Endothelial cell of umbilical vein (primary cell): ENCODE measurements at regions not wholly inside any gene's neighbourhood (a gene's known extent, or its start where the extent isn't known, plus 50 kb on each side); places are given as distances from the start of the nearest gene placed in this dataset.

ENCODE experiments used
- BruUV-seq: library from RNA; stranded (reverse); fragments of 400-500 nt; replicated peaks from 2 replicates; lab custom pipeline; 2021; lab: Mats Ljungman, UMichigan
- CTCF ChIA-PET: fragments of 300-600, 350-600 bp; sonication (Branson Sonifier 250); formaldehyde crosslinking; loops from one replicate; lab custom pipeline; 2021; ENCODE audit warnings: antibody characterized with exemption, inconsistent platforms; lab: Charles Lee
- POLR2A ChIA-PET: fragments of 300-600, 350-600 bp; sonication (Branson Sonifier 250); formaldehyde crosslinking; loops from one replicate; lab custom pipeline; 2021; ENCODE audit warnings: antibody characterized with exemption, inconsistent platforms; lab: Charles Lee
- DNase-seq: peaks from one replicate; pipeline ENCODE4 v3.0.0-alpha.2; 2011; ENCODE audit warnings: low read depth, low spot score
- FAIRE-seq: peaks from 2 replicates; lab custom pipeline; 2011; peaks lifted over from hg19 to GRCh38; lab: Jason Lieb, UNC
- H2AFZ ChIP-seq: 2 replicates; pipeline ENCODE4 v1.6.0; 2012; ENCODE audit warnings: low read depth, low read length, control low read depth, inconsistent platforms
- H3K27ac ChIP-seq: 2 replicates; pipeline ENCODE4 v1.5.1; 2011; ENCODE audit warnings: low read depth, mild to moderate bottlenecking, control low read depth, low read length, moderate library complexity; ENCODE audit not compliant: insufficient read depth
- H3K27me3 ChIP-seq, 2 experiments: 2 replicates each; pipeline versions ENCODE4 v1.6.0 to v1.6.1; 2011; ENCODE audit warnings: low read length in 2 of 2, mixed read lengths in 1 of 2; ENCODE audit not compliant: control insufficient read depth in 2 of 2, insufficient read depth in 2 of 2
- H3K36me3 ChIP-seq, 2 experiments: 2 replicates in 1 of 2; 3 replicates in 1 of 2; pipeline ENCODE4 v1.5.1; 2011; ENCODE audit warnings: low read length in 2 of 2, mild to moderate bottlenecking in 1 of 2, moderate library complexity in 1 of 2; ENCODE audit not compliant: control insufficient read depth in 2 of 2, insufficient read depth in 2 of 2; ENCODE audit errors: extremely low read depth in 1 of 2
- H3K4me1 ChIP-seq: 3 replicates; pipeline ENCODE4 v1.5.1; 2011; ENCODE audit warnings: mild to moderate bottlenecking, low read length; ENCODE audit not compliant: control insufficient read depth, insufficient read depth; ENCODE audit errors: extremely low read depth
- H3K4me2 ChIP-seq: 2 replicates; pipeline ENCODE4 v1.6.1; 2011; ENCODE audit warnings: low read length, control low read depth, mixed read lengths; ENCODE audit not compliant: insufficient read depth
- H3K4me3 ChIP-seq, 3 experiments: fragments of 200-600 bp in 1 of 3; sonication (generic), shearing (Covaris generic) in 1 of 3; replicated peaks in 1 of 3; 2 replicates each; pipeline ENCODE4 v1.5.1; 2011 to 2016; ENCODE audit warnings: control low read depth in 3 of 3, low read length in 3 of 3, mild to moderate bottlenecking in 2 of 3, inconsistent platforms in 1 of 3, low read depth in 1 of 3, moderate library complexity in 1 of 3; ENCODE audit not compliant: insufficient read depth in 1 of 3
- H3K79me2 ChIP-seq: 2 replicates; pipeline ENCODE4 v1.6.0; 2012; ENCODE audit warnings: low read length, inconsistent platforms; ENCODE audit not compliant: control insufficient read depth, insufficient read depth
- H3K9ac ChIP-seq: replicated peaks from 2 replicates; pipeline ENCODE3; 2011; ENCODE audit warnings: low read length, control low read depth; ENCODE audit not compliant: insufficient read depth; ENCODE audit errors: extremely low read depth
- H3K9me1 ChIP-seq: replicated peaks from 3 replicates; pipeline ENCODE4 v1.6.0; 2011; ENCODE audit warnings: mild to moderate bottlenecking, low read length; ENCODE audit not compliant: control insufficient read depth, insufficient read depth; ENCODE audit errors: extremely low read depth
- H3K9me3 ChIP-seq: replicated peaks from 2 replicates; pipeline ENCODE4 v1.5.1; 2012; ENCODE audit warnings: low read length, inconsistent platforms; ENCODE audit not compliant: control insufficient read depth, insufficient read depth
- H4K20me1 ChIP-seq: replicated peaks from 2 replicates; pipeline ENCODE3; 2011; ENCODE audit warnings: mild to moderate bottlenecking, low read length; ENCODE audit not compliant: control insufficient read depth, insufficient read depth; ENCODE audit errors: extremely low read depth
- CTCF ChIP-seq, 2 donors: IDR thresholded peaks; 1 replicate in 1 of 2; 2 replicates in 1 of 2; pipeline ENCODE4 v1.5.1; 2011; ENCODE audit warnings: low read length in 2 of 2, mild to moderate bottlenecking in 2 of 2, moderate library complexity in 2 of 2, control low read depth in 1 of 2, inconsistent platforms in 1 of 2, low read depth in 1 of 2; ENCODE audit not compliant: insufficient read depth in 1 of 2; ENCODE audit errors: extremely low read depth in 1 of 2
- EZH2 ChIP-seq: IDR thresholded peaks from 2 replicates; pipeline ENCODE4 v1.6.1; 2012; ENCODE audit warnings: borderline replicate concordance, low read depth, mild to moderate bottlenecking, moderate library complexity, low read length, inconsistent platforms; ENCODE audit not compliant: severe bottlenecking
- FOS ChIP-seq: IDR thresholded peaks from 2 replicates; pipeline ENCODE4 v1.6.1; 2011; ENCODE audit warnings: mild to moderate bottlenecking, low read length, moderate library complexity, borderline replicate concordance; ENCODE audit not compliant: insufficient read depth
- GATA2 ChIP-seq: IDR thresholded peaks from 2 replicates; pipeline ENCODE4 v1.7.0; 2011; ENCODE audit warnings: low read depth, mild to moderate bottlenecking, moderate library complexity, mixed read lengths, low read length; ENCODE audit not compliant: insufficient read length, insufficient read depth
- JUN ChIP-seq: IDR thresholded peaks from 2 replicates; pipeline ENCODE4 v1.6.1; 2011; ENCODE audit warnings: borderline replicate concordance, low read depth; ENCODE audit not compliant: insufficient read length, insufficient read depth
- MYC ChIP-seq: IDR thresholded peaks from one replicate; pipeline ENCODE4 v1.6.1; 2011; ENCODE audit warnings: mild to moderate bottlenecking, low read depth, low read length
- POLR2A ChIP-seq: IDR thresholded peaks from 2 replicates; pipeline ENCODE4 v1.6.1; 2012; ENCODE audit warnings: low read depth, mild to moderate bottlenecking, control low read depth, low read length
- POLR2AphosphoS5 ChIP-seq: IDR thresholded peaks from 2 replicates; pipeline ENCODE4 v1.6.1; 2012; ENCODE audit warnings: low read depth, mild to moderate bottlenecking, control low read depth, low read length, moderate library complexity; ENCODE audit not compliant: insufficient read depth
- dilution Hi-C: fragments of 300-500 bp; cut with MboI; formaldehyde crosslinking; loops from one replicate; pipeline ENCODE4 v1.15.0; 2019; ENCODE audit warnings: low sequenced_read_pairs; ENCODE audit not compliant: extremely low pct_ligation_motif_present
- intact Hi-C: fragments of 100-400 bp; cut with micrococcal nuclease; formaldehyde crosslinking; loops from one replicate; pipeline ENCODE4 v1.10.0; 2022
- TF ChIP-seq, protein P1 (sequence below): IDR thresholded peaks from 2 replicates; pipeline ENCODE4 v1.6.1; 2011; ENCODE audit not compliant: insufficient read depth, insufficient read length

- Histone ChIP-seq H3K4me2 (no peak overlapping the region), H2AFZ (no peak overlapping the region), H3K27ac (no peak overlapping the region), H3K79me2 (no peaks in the 10 kb centered on the region), H3K4me1 (no peaks in the 10 kb centered on the region), H3K36me3 (no peaks in the 10 kb centered on the region), H3K27me3 (no peaks in the 10 kb centered on the region), H4K20me1 (no peaks in the 10 kb centered on the region), H3K9ac (no peak overlapping the region), H3K9me1 (no peaks in the 10 kb centered on the region), H3K4me3 (no peak overlapping the region), H3K9me3 (peaks cover 3% of the 10 kb centered on the region)
- TF ChIP-seq, protein P1, sequence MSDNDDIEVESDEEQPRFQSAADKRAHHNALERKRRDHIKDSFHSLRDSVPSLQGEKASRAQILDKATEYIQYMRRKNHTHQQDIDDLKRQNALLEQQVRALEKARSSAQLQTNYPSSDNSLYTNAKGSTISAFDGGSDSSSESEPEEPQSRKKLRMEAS, result no peak
- TF ChIP-seq POLR2A (no peak), JUN (no peak), CTCF (IDR thresholded peaks at IDR 0.05; ENCODE audit: extremely low read depth in 1 of 2, insufficient read depth in 1 of 2, low read depth in 1 of 2, low read length in 2 of 2) (no peak), FOS (no peak), MYC (no peak), POLR2AphosphoS5 (no peak), GATA2 (no peak), EZH2 (no peak)
- dilution Hi-C loops, result no loop called here
- no TSS peak for BruUV-seq
- ChIA-PET CTCF (no interaction called here), POLR2A (no interaction called here)
- intact Hi-C loops, result no loop called here
- no peak for DNase-seq
- no peak for FAIRE-seq
These were observed 1016.0 kb downstream of the ARAP2 start for GRCh38 chr4:35228313-35228712.
